GM18861 (cell line): ENCODE measurements at regions not wholly inside any gene's neighbourhood (a gene's known extent, or its start where the extent isn't known, plus 50 kb on each side); places are given as distances from the start of the nearest gene placed in this dataset.

Experiments
- ATAC-seq: cut with Tn5 transposase; IDR thresholded peaks from one replicate; pipeline ENCODE4 v1.9.1; 2021; ENCODE audit not compliant: unreplicated experiment

DNA sequence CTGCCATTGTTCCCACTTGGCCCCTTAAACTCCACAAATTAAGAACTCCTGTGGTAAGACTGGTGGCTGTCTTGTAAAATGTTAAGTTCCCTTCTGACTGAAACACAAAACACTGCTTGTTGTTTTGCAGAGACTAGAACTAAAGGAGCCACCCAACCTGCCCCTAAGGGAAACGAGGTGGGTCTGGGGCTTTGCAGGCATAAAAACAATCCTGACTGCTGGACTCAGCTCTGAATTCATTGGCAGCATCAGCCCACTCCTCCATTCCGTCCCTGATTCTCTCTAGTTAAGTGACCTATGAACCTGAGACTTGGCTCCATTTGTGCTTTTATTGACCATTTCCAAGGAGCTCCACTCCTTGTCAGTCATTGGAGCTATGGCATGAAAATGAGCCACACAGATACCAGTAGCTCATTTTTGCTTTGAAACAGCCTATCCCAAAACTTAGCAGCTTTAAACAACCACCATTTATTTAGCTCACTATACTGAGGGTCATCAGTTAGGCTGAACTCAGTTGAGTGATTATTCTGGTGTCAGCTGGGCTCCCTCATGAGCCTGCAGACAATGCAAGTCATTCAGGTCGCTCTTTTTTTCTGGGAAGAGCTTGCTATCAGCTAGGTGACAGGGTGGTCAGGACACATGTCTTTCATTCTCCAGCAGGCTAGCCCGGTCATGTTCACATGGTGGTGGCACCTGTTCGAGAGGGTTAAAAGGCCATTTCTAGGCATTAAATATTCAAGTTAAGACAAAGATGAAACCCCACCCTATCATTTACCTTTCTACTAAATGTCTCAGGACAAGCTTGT is 175.1 kb upstream of the CTNNB1 start:
- no peak for ATAC-seq

DNA sequence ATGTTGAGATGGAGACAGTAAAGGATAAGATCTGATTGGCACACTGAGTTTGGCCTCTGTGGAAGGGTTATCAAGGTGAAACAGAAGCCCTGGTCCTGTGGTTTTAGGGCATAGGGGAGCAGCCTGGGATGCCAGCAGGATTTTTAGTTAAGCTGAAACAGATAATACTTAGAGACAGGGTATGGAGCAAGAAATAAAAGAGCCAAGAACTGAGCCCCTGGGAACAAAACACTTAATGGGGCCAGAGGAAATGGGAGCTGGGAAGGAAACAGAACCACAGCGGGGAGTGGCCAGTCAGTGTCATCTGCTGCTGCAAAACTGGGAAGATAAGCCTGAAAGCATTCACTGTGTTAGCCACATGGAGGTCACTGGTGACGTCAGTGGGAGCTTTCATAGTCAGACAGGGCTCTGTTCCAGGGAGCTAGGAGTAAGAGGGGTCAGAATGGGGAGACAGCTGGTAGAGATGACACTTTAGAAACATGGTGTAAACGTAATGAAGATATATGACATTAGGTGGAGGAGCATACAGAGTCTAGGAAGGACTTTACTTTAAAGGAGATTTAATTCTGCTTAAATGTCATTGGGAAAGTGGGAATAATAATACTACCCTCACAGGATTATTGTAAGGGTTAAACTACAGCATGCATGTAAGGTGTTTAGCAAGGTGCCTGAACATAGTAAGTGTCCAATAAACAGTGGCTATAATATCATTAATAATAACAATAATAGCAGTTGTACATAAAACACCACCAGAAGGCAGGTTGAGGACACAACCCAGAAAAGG is 172.7 kb upstream of the CTNNB1 start:
- ATAC-seq, result no peak

DNA sequence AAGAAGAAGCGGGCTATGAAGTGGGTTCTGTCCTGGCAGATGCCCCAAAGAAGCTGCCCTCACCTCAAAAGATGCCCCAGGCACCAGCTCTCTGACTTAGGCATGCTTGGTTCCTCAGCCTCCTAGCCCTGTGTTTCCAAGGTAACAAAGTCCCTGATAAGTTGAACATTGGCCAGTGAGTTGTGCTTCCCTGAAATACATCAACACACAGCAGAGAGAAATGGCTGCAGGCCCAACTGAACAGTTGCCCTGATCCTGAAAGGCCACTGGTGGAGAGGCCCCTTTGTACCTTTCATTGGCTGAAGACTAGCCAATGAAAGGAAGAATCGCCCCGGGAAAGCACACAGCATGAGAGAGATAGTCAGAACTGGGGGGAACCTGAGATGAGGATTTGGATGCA is 169.9 kb upstream of the CTNNB1 start:
- ATAC-seq, result no peak

DNA sequence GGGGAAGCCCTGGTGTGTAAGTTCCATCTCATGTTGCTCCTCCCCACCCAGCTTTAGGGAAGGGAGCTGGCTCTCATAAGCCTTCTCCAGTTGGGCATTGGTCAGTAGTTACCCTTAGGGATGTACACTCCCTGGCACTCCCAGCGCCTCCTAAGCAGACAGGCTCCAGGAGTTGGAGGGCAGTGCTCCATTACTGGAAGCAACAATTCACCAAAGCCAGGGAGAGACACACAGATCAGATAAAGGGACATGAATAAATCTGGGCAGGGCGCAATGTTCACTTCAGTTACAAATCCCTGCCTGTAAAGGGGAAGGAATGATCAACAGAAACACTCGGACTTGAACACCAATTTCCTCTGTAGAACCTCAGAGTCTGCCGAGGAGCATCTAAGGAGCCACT is 169.1 kb upstream of the CTNNB1 start:
- no peak for ATAC-seq

DNA sequence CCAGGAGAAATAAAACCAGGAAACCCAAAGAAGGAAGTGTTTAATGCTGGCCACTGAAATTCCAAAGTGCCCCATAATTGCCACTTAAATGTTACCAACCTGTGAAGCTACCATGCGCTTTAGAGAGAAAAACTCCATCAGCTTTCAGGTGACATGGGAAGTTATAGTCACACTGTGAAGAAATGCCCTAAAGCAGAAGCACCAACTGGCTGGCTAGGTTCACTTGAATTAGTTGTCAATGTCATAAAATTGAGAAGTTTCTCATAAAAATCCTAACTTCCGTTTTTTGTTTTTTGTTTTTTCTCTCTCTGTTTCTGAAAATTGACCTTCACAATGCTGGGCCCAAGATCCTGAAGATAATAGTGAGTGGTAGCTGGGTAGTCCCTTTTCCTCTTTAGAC is 167.9 kb upstream of the CTNNB1 start:
- no peak for ATAC-seq

DNA sequence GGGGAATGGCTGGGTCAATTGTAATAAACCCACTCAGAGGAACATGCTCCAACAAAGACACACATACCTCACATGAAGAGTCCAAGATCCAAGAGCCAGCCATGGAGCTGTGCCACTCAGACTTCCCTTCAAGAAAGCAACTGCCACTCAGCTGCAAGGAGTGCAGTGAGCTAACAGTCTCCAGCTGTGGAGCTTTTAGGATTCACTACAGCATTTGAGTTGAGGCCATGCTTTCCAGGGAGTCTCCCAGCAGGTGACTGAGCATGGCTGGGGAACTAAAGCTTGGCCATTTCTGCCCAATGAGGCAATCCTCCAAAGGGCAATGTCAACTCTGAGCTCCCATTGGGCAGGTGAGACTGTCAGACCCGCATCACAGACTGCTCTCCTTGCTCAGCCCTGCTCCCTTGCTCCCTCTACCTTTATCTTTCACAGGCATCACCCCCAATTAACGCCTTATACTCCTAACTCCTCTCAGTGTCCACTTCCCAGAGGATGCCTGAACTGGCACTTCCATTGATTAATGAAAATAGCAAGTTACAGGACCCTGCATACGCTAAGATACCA is 165.3 kb upstream of the CTNNB1 start:
- no peak for ATAC-seq

DNA sequence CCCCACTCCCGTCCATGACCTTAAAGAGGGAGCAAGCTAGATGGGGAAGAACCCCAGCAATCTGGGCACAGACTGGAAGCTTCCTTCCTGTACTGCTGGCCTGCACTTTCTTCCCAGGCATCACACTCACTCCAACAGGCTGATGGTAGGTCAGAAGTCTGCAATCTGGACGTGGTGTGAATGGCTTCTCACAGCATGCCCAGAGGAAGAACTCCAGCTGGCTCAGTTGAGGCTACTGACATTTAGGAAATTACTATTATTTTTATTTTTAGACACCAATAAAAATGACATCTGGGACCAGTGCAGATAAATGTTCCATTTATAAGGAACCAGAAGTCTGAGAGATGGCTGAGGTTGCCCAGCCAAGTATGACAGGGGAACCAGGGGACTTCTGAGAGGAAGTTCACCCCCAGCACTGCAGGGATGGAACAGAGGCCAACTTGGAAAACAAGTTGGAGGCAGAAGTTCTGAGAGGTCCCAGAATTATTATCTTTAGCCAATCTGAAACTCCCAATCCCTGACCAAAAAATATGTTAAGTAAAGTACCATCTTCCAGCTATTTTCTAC is 163.8 kb upstream of the CTNNB1 start:
- ATAC-seq, result no peak

DNA sequence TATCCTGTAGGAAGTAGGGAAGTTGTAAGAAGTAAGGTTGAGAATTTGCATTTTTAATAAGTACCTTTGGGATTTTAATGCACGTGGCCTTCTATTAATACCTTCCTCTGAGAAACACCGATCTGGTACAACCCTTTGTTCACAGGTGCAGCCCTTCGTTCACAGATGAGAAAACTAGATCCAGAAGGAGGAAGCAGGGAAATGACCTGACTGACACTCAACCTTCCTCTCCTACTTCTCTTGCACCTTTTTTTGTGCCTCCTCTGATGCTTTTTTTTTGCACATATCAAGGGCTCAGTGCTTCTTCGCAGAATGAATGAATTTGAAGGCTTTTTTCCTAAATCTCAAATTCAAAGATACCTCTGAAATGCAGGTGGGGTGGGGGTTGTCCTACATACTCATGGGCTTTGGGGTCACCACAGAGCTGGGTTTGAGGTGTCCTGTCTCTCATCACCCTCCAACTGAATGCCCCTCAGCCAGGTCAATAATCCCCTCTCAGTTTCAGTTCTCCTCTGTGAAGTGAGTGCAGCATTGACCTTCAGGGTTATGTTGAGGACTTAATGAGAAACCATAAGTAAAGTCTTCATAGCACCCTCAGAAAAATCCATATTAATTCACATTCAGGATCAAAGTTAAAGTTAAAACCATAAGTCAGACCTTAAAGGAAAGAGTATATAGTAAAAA is 161.5 kb upstream of the CTNNB1 start:
- no peak for ATAC-seq

DNA sequence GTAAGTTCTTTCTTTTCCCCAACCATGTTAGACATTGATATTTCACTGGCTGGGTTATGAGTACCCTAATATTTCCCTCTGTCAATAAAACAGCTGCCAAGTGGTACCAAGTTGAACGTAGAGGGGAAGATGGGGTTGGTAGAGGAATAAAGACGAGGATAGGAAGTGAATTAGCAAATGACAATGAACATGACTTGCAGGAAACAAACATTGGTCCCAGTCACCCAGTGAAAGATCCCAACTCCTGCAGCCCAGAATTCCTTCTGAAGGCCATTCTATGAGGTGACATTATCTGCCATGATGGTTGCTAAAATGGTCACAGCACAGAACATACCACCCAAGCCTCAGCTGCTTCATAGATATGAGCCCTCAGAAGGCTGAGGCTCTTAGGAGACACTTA is 159.0 kb upstream of the CTNNB1 start:
- ATAC-seq, result no peak

DNA sequence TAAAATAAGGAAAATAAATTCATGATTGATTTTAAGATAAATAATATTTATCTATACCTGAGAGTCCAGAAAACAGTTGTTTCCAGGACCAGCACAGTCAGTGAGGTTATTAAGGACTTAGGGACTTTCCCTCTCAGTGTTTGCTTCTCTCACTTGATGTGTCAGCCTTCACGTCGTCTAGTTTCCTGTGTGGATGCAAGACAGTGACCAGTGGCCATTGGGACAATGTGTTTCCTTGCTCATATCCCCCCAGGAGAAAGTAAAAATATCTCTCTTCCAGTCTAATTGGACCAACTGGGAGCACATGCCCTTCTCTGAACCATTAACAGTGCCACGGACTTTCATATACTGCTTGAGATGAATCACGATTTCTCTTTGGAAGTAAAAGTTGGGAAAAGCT is 157.8 kb upstream of the CTNNB1 start:
- ATAC-seq, result no peak

DNA sequence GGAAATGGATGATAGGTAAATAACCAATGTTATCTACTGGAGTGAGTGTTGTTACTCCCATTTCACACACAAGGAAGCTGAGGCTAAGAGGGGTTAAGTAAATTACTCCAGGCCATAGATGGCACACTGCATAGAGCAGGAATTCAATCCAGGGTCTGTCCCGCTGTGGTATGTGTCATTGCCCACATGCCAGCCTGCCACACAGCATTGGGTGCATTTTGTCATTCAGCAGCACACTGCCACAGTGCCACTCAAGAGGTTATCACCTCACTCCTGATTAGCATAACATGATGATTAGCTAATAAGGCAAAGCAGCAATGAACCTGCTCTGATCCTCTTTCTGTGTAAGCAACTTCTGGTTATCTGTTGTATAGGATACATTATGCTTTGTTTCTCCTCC is 157.4 kb upstream of the CTNNB1 start:
- ATAC-seq, result no peak

DNA sequence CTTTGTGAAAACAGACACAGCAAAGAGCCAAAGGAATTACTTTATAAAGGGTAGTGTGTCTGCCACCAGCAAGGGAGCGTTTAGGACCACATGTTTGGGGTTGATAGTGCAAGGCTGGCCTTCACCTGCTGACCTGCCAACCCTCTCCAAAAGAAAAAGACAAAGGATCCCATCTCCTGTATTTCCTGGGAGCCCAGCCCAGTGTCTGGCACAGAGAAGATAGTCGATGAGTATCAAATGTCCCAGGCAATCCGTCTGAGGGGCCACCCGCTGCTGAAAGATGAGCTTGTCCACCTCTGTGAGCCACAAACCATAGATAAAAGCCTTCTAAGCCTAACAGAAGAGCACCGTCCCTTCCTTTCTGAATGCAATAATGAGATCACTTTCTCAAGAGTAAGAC is 154.8 kb upstream of the CTNNB1 start:
- ATAC-seq, result no peak

DNA sequence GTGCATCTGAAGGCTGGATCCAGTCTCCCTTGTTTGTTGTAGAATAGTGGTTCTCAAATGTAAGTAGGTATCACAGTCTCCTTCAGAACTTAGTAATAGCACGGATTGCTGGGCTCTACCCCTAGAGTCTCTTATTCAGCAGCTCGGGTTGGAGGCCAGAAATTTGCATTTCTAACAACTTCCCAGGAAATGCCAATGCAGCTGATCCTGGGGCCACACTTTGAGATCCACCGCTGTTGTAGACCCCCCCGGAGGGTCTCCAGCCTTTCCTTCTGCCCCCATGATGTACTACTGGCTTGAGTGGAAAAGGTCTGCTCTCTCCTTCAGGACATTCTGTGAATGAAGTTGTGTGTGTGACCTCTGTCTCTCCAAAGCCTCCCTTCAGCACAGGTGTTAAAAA is 153.8 kb upstream of the CTNNB1 start:
- ATAC-seq, result no peak

DNA sequence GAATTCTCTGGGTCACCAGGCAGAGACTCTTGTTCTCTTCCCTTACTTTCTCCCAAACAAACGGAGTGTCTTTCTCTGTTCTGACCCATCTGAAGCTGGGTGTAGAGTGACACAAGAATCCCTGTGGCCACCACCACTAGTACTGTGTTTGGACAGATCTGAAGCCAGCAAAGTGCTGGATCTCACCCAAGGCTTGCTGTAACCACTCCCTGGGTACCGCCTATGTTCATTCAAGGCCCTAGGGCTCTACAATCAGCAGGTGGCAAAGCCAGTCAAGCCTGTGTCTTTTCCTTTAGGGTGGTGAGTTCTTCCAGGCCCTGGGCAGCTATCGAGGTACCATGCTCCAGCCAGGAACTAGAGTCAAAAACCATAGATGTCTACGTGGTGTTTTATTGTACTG is 149.2 kb upstream of the CTNNB1 start:
- no peak for ATAC-seq

DNA sequence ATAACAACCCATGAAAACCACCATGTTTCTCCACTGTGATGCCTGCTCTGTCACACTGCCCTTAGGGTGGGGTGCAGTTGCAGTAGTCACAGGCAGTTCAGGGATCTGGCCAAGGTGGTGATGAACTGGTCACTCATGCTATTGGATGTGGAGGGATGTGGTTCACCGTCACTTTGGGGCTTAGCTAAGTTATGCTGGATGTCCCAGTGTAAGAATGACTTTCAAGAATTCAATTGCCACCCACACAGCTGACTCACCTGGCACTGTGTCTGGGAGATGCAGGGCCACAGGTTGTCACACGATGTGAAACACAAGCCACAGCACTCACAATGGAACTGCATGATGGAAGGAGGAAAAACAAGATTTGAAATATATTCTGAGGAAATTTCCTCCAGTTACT is 146.1 kb upstream of the CTNNB1 start:
- ATAC-seq, result no peak

DNA sequence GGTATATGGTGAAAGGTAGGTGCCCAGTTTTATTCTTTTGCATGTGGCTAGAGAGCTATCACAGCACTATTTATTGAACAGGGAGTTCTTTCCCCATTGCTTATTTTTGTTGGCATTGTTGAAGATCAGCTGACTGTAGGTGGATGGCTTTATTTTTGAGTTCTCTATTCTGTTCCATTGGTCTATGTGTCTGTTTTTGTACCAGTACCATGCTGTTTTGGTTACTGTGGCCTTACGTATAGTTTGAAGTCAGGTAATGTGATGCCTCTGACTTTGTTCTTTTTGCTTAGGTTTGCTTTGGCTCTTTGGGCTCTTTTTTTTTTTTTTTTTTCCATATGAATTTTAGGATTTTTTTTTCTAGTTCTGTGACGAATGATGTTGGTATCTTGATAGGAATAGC is 139.2 kb upstream of the CTNNB1 start:
- ATAC-seq, result no peak

DNA sequence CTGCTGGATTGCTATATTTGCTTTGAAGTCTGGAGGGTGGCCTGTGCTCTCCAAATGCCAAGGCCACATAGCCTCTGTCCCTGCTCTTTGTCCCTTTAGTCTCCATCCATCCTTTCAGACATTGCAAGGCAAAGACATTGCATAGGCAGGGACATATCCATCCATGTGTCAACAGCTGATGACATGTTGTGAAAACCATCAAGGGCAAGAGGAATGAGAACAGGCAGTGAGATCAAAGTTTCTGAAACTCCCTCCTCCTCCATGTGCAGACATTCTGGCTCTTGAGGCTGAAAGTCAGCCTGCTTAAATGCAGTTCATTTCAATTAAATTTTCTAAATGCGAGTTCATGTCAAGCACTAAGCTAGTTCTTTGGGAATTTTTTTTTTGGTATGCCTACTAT is 135.2 kb upstream of the CTNNB1 start:
- no peak for ATAC-seq

DNA sequence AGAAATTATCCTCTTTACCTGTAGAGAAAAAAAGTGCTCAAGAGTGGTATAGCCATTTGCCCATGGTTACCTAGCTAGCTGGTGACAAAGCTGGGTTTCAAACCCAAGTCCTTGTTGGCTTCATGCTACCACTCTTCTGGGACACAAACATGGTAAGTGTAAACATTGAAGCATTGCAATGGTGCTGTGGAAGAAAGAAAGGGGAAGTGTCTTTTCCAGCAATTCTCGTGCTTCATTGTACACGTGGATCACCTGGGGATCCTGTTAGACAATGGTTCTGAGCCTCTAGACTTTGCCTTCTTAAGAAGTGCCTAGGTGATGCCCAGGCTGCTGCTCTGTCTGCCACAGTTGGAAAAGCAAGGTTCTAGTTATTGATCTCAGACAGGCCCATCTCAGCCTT is 134.8 kb upstream of the CTNNB1 start:
- ATAC-seq, result no peak

DNA sequence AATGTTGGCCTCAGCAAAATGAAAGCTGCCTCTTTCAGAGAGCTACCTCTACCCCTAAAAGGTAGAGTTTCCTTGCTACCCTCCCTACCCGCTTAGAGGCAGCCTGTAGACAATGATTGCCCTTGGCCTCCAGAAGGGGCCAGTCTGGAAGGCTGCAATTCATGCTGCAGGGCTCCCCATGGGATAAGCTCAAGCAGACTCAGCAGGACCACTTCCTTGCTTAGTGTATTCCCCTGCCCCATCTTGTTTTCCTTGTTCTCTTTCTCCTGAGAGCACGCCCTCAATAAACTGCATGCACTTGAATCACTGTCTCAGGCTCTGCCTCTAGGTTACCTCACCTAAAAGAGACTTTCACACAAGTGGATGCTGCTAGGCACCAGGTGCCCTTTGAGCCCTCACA is 134.0 kb upstream of the CTNNB1 start:
- ATAC-seq, result no peak

DNA sequence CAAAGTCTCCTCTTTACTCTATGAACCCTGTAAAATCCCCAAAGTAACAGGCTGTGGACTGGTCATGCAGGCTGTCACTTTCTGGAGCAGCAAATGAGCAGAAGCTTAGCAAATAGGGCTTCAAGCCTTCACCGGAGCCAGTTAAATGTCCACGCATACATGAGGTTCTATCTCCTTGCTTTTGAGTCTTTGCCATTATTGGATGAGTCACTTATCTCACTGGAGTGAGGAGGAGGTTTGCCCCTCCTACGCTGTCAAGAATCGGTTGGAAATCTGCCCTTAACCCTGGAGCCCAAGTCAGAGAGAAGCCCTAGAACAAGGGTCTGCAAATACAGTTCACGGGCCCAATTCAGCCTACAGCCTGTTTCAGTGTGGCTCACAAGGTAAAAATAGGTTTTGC is 126.1 kb upstream of the CTNNB1 start:
- no peak for ATAC-seq

DNA sequence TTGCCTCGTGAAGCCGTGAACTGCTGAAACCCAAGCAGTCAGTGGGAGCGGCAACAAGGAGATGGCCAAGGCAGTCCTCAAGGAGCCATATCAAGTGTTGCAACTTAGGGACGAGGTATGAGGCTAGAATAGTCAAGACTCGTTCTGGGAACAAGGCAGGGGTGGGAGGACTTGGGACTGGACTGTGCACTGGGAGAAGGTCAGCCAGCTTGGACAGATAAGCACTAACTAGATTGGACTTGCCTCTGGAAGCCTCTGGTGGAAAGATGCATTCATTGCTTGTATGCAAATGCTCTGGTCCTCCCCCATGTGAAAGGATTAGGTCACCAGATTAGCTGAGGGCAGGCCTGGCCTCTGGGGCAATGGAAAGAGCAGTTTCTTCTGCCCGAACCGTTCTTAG is 123.3 kb upstream of the CTNNB1 start:
- no peak for ATAC-seq
